A673 (cell line): ENCODE measurements at regions not wholly inside any gene's neighbourhood (a gene's known extent, or its start where the extent isn't known, plus 50 kb on each side); places are given as distances from the start of the nearest gene placed in this dataset.
"Not testable (repeated sequence)": the region's sequence is repeated elsewhere in the genome, so short reads cannot be mapped to it uniquely, and the experiment has no call there.

Experiments used
- BruUV-seq: library from RNA; stranded (reverse); fragments of 400-500 nt; replicated peaks from 2 replicates; lab custom pipeline; 2021; lab: Mats Ljungman, UMichigan
- CTCF ChIA-PET: fragments of 300-600 bp; sonication (Branson Sonifier 250); formaldehyde crosslinking; loops from one replicate; lab custom pipeline; 2022; ENCODE audit warnings: antibody characterized with exemption; lab: Charles Lee
- POLR2A ChIA-PET: fragments of 300-600 bp; sonication (Branson Sonifier 250); formaldehyde crosslinking; loops from one replicate; lab custom pipeline; 2022; ENCODE audit warnings: antibody characterized with exemption; ENCODE audit not compliant: low non-redundant PET; lab: Charles Lee
- DNase-seq: peaks from one replicate; pipeline ENCODE4 v3.0.0-alpha.2; 2015; ENCODE audit warnings: low spot score
- H3K27ac ChIP-seq: fragments of 200-600 bp; sonication (generic); 2 replicates; pipeline ENCODE4 v1.5.1; 2016; ENCODE audit warnings: mixed run types, low read depth, mild to moderate bottlenecking, mixed read lengths, antibody characterized with exemption, low read length; ENCODE audit not compliant: poor library complexity, severe bottlenecking
- H3K27me3 ChIP-seq: fragments of 200-600 bp; sonication (generic); replicated peaks from 2 replicates; pipeline ENCODE4 v1.6.1; 2017; ENCODE audit warnings: mixed run types, low read depth, mild to moderate bottlenecking, mixed read lengths, antibody characterized with exemption, low read length; ENCODE audit not compliant: insufficient read depth, poor library complexity
- H3K36me3 ChIP-seq: fragments of 200-600 bp; sonication (generic); 2 replicates; pipeline ENCODE4 v1.6.1; 2016; ENCODE audit warnings: mixed run types, mild to moderate bottlenecking, mixed read lengths, antibody characterized with exemption, low read length; ENCODE audit not compliant: insufficient read depth, poor library complexity, severe bottlenecking
- H3K4me1 ChIP-seq: fragments of 200-600 bp; sonication (generic); 2 replicates; pipeline ENCODE4 v1.6.1; 2017; ENCODE audit warnings: mixed run types, mild to moderate bottlenecking, mixed read lengths, antibody characterized with exemption, low read length; ENCODE audit not compliant: insufficient read depth, poor library complexity, severe bottlenecking
- H3K4me3 ChIP-seq: fragments of 200-600 bp; sonication (generic); 2 replicates; pipeline ENCODE4 v1.5.1; 2016; ENCODE audit warnings: low read depth, mixed run types, mild to moderate bottlenecking, mixed read lengths, low read length; ENCODE audit not compliant: poor library complexity, severe bottlenecking
- H3K9me3 ChIP-seq: fragments of 200-600 bp; sonication (generic); 2 replicates; pipeline ENCODE4 v1.6.1; 2016; ENCODE audit warnings: mixed run types, low read depth, mild to moderate bottlenecking, mixed read lengths, antibody characterized with exemption, low read length; ENCODE audit not compliant: poor library complexity, severe bottlenecking
- CTCF ChIP-seq: fragments of 300-800, 200-600 bp; sonication (generic); conservative IDR thresholded peaks from 2 replicates; pipeline ENCODE4 v1.5.1; 2017; ENCODE audit warnings: low read depth, mild to moderate bottlenecking, antibody characterized with exemption, low read length, moderate library complexity, mixed read lengths
- EZH2 ChIP-seq: fragments of 200-600 bp; sonication (generic); IDR thresholded peaks from 2 replicates; pipeline ENCODE4 v1.6.1; 2017; ENCODE audit warnings: borderline replicate concordance, low read depth, mild to moderate bottlenecking, mixed read lengths, antibody characterized with exemption, low read length; ENCODE audit not compliant: poor library complexity, severe bottlenecking
- intact Hi-C: fragments of 100-400 bp; cut with micrococcal nuclease; formaldehyde crosslinking; loops from one replicate; pipeline ENCODE4 v1.10.0; 2022; ENCODE audit not compliant: unreplicated experiment

GRCh38 chr9:135192686-135193085 lies 105.2 kb downstream of the OLFM1 start:
- no peak overlapping the region for H3K4me3 ChIP-seq
- CTCF ChIA-PET, result no interaction called here
- BruUV-seq, result no TSS peak
- no peaks in the 10 kb centered on the region for H3K36me3 ChIP-seq
- no peak for TF ChIP-seq EZH2
- no peak for TF ChIP-seq CTCF
- intact Hi-C loops, result no loop called here
- no peak for DNase-seq
- no peaks in the 10 kb centered on the region for H3K27me3 ChIP-seq
- POLR2A ChIA-PET, result no interaction called here
- H3K9me3 ChIP-seq, result no peaks in the 10 kb centered on the region
- no peak overlapping the region for H3K27ac ChIP-seq
- H3K4me1 ChIP-seq, result peaks cover 11% of the 10 kb centered on the region

GRCh38 chr9:135195975-135196374 lies 108.5 kb downstream of the OLFM1 start:
- BruUV-seq, H3K27me3 ChIP-seq, intact Hi-C loops, H3K9me3 ChIP-seq, H3K36me3 ChIP-seq, CTCF ChIA-PET, POLR2A ChIA-PET, H3K27ac ChIP-seq, DNase-seq, H3K4me1 ChIP-seq, H3K4me3 ChIP-seq: not testable (repeated sequence)

GRCh38 chr9:135196474-135196873 lies 109.0 kb downstream of the OLFM1 start:
- TF ChIP-seq CTCF (no peak), EZH2 (no peak)
- Histone ChIP-seq H3K9me3 (no peaks in the 10 kb centered on the region), H3K27me3 (no peaks in the 10 kb centered on the region), H3K36me3 (no peaks in the 10 kb centered on the region), H3K4me3 (no peak overlapping the region), H3K27ac (no peak overlapping the region), H3K4me1 (peaks cover 5% of the 10 kb centered on the region)
- no TSS peak for BruUV-seq
- POLR2A ChIA-PET, result no interaction called here
- CTCF ChIA-PET, result no interaction called here
- no peak for DNase-seq
- intact Hi-C loops, result no loop called here

GRCh38 chr9:135198144-135198543 lies 110.7 kb downstream of the OLFM1 start:
- TF ChIP-seq EZH2, result no peak
- peaks cover 5% of the 10 kb centered on the region for H3K4me1 ChIP-seq
- CTCF ChIA-PET, result no interaction called here
- no peak overlapping the region for H3K27ac ChIP-seq
- BruUV-seq, result no TSS peak
- intact Hi-C loops, result no loop called here
- DNase-seq, result no peak
- POLR2A ChIA-PET, result no interaction called here
- no peaks in the 10 kb centered on the region for H3K27me3 ChIP-seq
- H3K36me3 ChIP-seq, result no peaks in the 10 kb centered on the region
- H3K9me3 ChIP-seq, result no peaks in the 10 kb centered on the region
- H3K4me3 ChIP-seq, result no peak overlapping the region
